Caco-2 (cell line): ENCODE measurements at regions not wholly inside any gene's neighbourhood (a gene's known extent, or its start where the extent isn't known, plus 50 kb on each side); places are given as distances from the start of the nearest gene placed in this dataset.
A peak's percentile ranks its signal among the peaks of the same experiment; 100 is the strongest.

Source experiments
- BruUV-seq: library from RNA; stranded (reverse); fragments of 400-500 nt; replicated peaks from 2 replicates; lab custom pipeline; 2021; lab: Mats Ljungman, UMichigan
- CTCF ChIA-PET: fragments of 300-600 bp; sonication (Branson Sonifier 250); formaldehyde crosslinking; loops from one replicate; lab custom pipeline; 2022; ENCODE audit warnings: antibody characterized with exemption; lab: Charles Lee
- POLR2A ChIA-PET: fragments of 300-600 bp; sonication (Branson Sonifier 250); formaldehyde crosslinking; loops from one replicate; lab custom pipeline; 2022; ENCODE audit warnings: antibody characterized with exemption; lab: Charles Lee
- DNase-seq, 2 experiments: peaks; one replicate each; pipeline versions ENCODE4 v3.0.0 to v3.0.0-alpha.2; 2020 to 2022
- H3K27me3 ChIP-seq: replicated peaks from 2 replicates; pipeline ENCODE4 v1.6.0; 2011; ENCODE audit warnings: low read length; ENCODE audit not compliant: control insufficient read depth, insufficient read depth
- H3K36me3 ChIP-seq: 2 replicates; pipeline ENCODE4 v1.5.1; 2011; ENCODE audit warnings: low read length; ENCODE audit not compliant: control insufficient read depth, insufficient read depth
- H3K4me1 ChIP-seq: fragments of 250-450 bp; sonication (Bioruptor Pico); 2 replicates; pipeline ENCODE4 v1.5.1; 2020; ENCODE audit warnings: mild to moderate bottlenecking
- H3K4me3 ChIP-seq: 2 replicates; pipeline ENCODE4 v1.5.1; 2011; ENCODE audit warnings: low read depth, mild to moderate bottlenecking, control low read depth, low read length
- H3K9me3 ChIP-seq: fragments of 250-450 bp; sonication (Bioruptor Pico); 2 replicates; pipeline ENCODE4 v1.5.1; 2020; ENCODE audit warnings: mild to moderate bottlenecking, moderate library complexity
- H3K27ac Mint-ChIP-seq: one replicate; pipeline ENCODE4 v1.8.0; 2022; ENCODE audit warnings: mixed read lengths; ENCODE audit not compliant: unreplicated experiment
- H3K27me3 Mint-ChIP-seq: one replicate; pipeline ENCODE4 v1.8.0; 2022; ENCODE audit warnings: mixed read lengths; ENCODE audit not compliant: insufficient read depth, unreplicated experiment
- H3K36me3 Mint-ChIP-seq: one replicate; pipeline ENCODE4 v1.8.0; 2022; ENCODE audit warnings: mild to moderate bottlenecking, mixed read lengths; ENCODE audit not compliant: insufficient read depth, unreplicated experiment
- H3K4me1 Mint-ChIP-seq: one replicate; pipeline ENCODE4 v1.8.0; 2022; ENCODE audit warnings: low read depth, mixed read lengths; ENCODE audit not compliant: unreplicated experiment
- H3K4me3 Mint-ChIP-seq: one replicate; pipeline ENCODE4 v1.8.0; 2022; ENCODE audit warnings: mild to moderate bottlenecking, moderate library complexity, mixed read lengths; ENCODE audit not compliant: unreplicated experiment
- H3K9me3 Mint-ChIP-seq: one replicate; pipeline ENCODE4 v1.8.0; 2022; ENCODE audit warnings: mixed read lengths; ENCODE audit not compliant: unreplicated experiment
- intact Hi-C: fragments of 100-400 bp; cut with micrococcal nuclease; formaldehyde crosslinking; loops from one replicate; pipeline ENCODE4 v1.10.0; 2022; ENCODE audit not compliant: unreplicated experiment
- TF ChIP-seq, protein P1 (sequence below), 2 experiments: fragments of 200-600 bp in 1 of 2; IDR thresholded peaks; 1 replicate in 1 of 2; 2 replicates in 1 of 2; pipeline versions ENCODE4 v1.5.1 to v1.8.0; 2011 to 2022; ENCODE audit warnings: antibody characterized with exemption in 1 of 2, control low read depth in 1 of 2, inconsistent platforms in 1 of 2, low read depth in 1 of 2, low read length in 1 of 2, mild to moderate bottlenecking in 1 of 2, moderate library complexity in 1 of 2; ENCODE audit not compliant: insufficient read depth in 1 of 2, severe bottlenecking in 1 of 2, unreplicated experiment in 1 of 2

DNA sequence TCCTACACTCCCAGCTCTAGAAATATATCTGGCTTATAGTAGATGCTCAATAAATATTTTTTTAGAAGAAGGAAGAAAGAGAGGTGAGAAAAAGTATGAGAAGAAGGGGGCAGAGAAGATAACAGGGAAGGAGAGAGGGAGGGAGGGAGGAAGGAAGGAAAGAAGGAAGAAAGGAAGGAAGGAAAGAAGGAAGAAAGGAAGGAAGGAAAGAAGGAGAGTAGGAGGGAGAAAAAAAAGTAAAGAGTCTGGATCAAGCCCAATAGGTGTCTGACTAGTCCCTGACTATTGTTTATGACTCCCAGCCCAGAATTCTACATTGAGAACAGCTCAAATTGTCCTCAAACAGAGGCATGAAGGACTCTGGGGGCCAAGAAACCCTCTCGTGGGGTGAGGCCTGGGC, 83.9 kb downstream of the THNSL2 start:
- Histone ChIP-seq H3K4me1 (no peaks in the 10 kb centered on the region), H3K27me3 (no peaks in the 10 kb centered on the region), H3K36me3 (no peaks in the 10 kb centered on the region), H3K4me3 (no peak overlapping the region), H3K9me3 (no peaks in the 10 kb centered on the region)
- Mint-ChIP-seq H3K4me3 (no peak overlapping the region), H3K27ac (no peak overlapping the region), H3K27me3 (peaks cover 21% of the 10 kb centered on the region), H3K9me3 (peaks cover 9% of the 10 kb centered on the region), H3K4me1 (peaks cover 6% of the 10 kb centered on the region), H3K36me3 (no peaks in the 10 kb centered on the region)
- TF ChIP-seq, protein P1, sequence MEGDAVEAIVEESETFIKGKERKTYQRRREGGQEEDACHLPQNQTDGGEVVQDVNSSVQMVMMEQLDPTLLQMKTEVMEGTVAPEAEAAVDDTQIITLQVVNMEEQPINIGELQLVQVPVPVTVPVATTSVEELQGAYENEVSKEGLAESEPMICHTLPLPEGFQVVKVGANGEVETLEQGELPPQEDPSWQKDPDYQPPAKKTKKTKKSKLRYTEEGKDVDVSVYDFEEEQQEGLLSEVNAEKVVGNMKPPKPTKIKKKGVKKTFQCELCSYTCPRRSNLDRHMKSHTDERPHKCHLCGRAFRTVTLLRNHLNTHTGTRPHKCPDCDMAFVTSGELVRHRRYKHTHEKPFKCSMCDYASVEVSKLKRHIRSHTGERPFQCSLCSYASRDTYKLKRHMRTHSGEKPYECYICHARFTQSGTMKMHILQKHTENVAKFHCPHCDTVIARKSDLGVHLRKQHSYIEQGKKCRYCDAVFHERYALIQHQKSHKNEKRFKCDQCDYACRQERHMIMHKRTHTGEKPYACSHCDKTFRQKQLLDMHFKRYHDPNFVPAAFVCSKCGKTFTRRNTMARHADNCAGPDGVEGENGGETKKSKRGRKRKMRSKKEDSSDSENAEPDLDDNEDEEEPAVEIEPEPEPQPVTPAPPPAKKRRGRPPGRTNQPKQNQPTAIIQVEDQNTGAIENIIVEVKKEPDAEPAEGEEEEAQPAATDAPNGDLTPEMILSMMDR (IDR thresholded peaks at IDR 0.05; ENCODE audit: insufficient read depth in 1 of 2, low read depth in 1 of 2, low read length in 1 of 2, severe bottlenecking in 1 of 2, unreplicated experiment in 1 of 2) = no peak
- no TSS peak for BruUV-seq
- ChIA-PET POLR2A (no interaction called here), CTCF (no interaction called here)
- intact Hi-C loops = loop anchor here (5.0 kb wide), 1 partner anchor 53 kb away; no protein-coding TSS in a partner anchor
- no peak for DNase-seq

DNA sequence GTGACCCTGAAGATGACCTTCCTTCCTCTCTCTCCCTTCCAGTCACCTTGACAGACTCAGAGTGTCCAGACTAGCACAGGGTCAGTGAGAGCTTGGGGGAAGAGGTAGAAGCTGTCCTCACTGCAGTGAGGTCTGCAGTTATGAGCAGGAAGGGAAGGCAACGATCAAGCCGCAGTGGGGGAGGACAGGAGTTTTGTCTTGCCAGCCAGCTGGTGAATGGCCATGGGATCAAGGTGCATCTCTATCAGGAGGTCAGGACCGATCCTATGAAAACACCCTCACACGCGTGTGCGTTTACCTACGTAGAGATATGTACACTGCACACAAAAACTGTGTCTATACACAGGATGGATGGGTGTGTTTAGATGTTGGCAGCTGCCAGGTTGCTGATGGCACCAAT, 83.2 kb downstream of the THNSL2 start:
- Mint-ChIP-seq H3K9me3 (peaks cover 9% of the 10 kb centered on the region), H3K4me1 (peaks cover 6% of the 10 kb centered on the region), H3K27me3 (peaks cover 21% of the 10 kb centered on the region), H3K36me3 (no peaks in the 10 kb centered on the region), H3K4me3 (no peak overlapping the region), H3K27ac (no peak overlapping the region)
- intact Hi-C loops = loop anchor here (5.0 kb wide), 1 partner anchor 54 kb away; no protein-coding TSS in a partner anchor
- no TSS peak for BruUV-seq
- no peaks in the 10 kb centered on the region for H3K4me1 ChIP-seq
- TF ChIP-seq, protein P1 (IDR thresholded peaks at IDR 0.05; ENCODE audit: insufficient read depth in 1 of 2, low read depth in 1 of 2, low read length in 1 of 2, severe bottlenecking in 1 of 2, unreplicated experiment in 1 of 2) = no peak
- POLR2A ChIA-PET = no interaction called here
- DNase-seq = no peak
- no peak overlapping the region for H3K4me3 ChIP-seq
- CTCF ChIA-PET = interaction anchor here (0.5 to 1.2 kb wide), 4 partner anchors 28 to 218 kb away, joined by 3 to 10 read pairs (median 6); no protein-coding TSS in a partner anchor
- H3K36me3 ChIP-seq = no peaks in the 10 kb centered on the region
- H3K27me3 ChIP-seq = no peaks in the 10 kb centered on the region
- H3K9me3 ChIP-seq = no peaks in the 10 kb centered on the region

DNA sequence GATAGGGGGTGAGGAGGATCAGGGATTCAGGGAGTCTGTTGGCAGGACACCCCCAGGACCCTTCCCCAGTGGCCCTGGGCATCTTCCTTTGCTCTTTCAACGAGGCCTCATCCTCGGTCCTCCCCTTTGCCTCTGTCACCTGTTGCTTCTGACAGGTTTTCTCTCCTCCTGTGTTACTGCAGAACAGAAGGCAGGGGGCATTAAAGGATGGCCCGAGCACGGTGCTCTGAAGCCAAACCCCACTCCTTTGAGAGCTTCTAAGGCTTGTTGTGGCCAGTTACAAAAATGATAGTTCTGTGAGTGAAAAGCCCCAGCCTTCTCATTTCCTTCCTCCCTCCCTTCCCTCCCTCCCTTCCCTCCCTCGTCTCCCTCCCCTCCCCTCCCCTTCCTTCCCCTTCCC, 82.5 kb downstream of the THNSL2 start:
- no peaks in the 10 kb centered on the region for H3K4me1 ChIP-seq
- TF ChIP-seq, protein P1 (IDR thresholded peaks at IDR 0.05; ENCODE audit: insufficient read depth in 1 of 2, low read depth in 1 of 2, low read length in 1 of 2, severe bottlenecking in 1 of 2, unreplicated experiment in 1 of 2) = peak in 1 of 2 experiments; percentile 17
- no peaks in the 10 kb centered on the region for H3K27me3 ChIP-seq
- Mint-ChIP-seq H3K4me3 (no peak overlapping the region), H3K9me3 (peaks cover 9% of the 10 kb centered on the region), H3K4me1 (peaks cover 6% of the 10 kb centered on the region), H3K27ac (no peak overlapping the region), H3K36me3 (no peaks in the 10 kb centered on the region), H3K27me3 (peaks cover 21% of the 10 kb centered on the region)
- POLR2A ChIA-PET = no interaction called here
- BruUV-seq = no TSS peak
- CTCF ChIA-PET = interaction anchor here (0.6 to 1.2 kb wide), 4 partner anchors 28 to 198 kb away, joined by 3 to 10 read pairs (median 4); no protein-coding TSS in a partner anchor
- H3K36me3 ChIP-seq = no peaks in the 10 kb centered on the region
- intact Hi-C loops = loop anchor here (5.0 kb wide), 1 partner anchor 55 kb away; no protein-coding TSS in a partner anchor
- H3K4me3 ChIP-seq = no peak overlapping the region
- no peaks in the 10 kb centered on the region for H3K9me3 ChIP-seq
- peak in 1 of 2 experiments; percentile 7 for DNase-seq
